NCI-H146 treated with DMSO at 0.1 percent for 48 hours (cell line): ENCODE measurements at regions not wholly inside any gene's neighbourhood (a gene's known extent, or its start where the extent isn't known, plus 50 kb on each side); places are given as distances from the start of the nearest gene placed in this dataset.

Experiments
- DNase-seq: peaks from one replicate; lab custom pipeline; 2025; ENCODE audit not compliant: unreplicated experiment; lab: John Stamatoyannopoulos, UW

- peak; percentile 73 for DNase-seq
Observed at GRCh38 chr5:125700380-125700861, 722.8 kb upstream of the GRAMD2B start.

DNA sequence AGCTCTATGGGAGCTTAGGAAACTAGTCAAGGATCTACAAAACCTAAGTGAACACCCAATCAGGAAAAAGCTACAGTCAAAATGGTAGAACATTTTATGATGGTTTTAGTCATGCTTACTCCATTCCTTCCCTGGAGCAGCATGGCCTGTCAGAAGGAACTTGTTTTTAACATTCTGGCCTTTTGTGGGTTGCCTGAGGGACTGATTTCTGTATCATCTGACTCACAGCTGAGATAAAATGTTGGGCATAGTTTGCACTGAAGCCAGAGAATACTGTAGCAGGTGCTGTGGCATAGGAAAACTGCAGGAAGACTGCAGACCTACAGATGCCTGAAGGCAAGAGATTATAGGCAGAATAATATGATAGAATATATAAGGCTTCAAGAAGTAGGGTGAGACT, 719.6 kb upstream of the GRAMD2B start:
- no peak for DNase-seq

DNA sequence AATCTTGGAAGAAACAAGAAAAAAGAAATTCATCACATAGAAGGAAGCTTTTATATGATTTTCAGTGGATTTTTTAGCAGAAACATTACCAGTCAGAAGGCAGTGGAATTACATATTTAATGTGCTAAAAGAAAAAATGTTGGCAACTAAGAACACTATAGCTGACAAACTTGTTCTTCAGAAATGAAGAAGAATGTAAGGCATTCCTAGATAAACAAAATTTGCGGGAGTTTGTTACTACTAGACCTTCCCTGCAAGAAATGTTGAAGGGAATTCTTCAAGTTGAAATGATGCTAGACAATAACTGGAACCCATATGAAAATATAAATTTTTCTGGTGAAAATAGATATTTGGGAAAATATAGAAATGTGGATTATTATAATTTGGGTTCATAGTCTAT, 718.3 kb upstream of the GRAMD2B start:
- DNase-seq, result no peak

DNA sequence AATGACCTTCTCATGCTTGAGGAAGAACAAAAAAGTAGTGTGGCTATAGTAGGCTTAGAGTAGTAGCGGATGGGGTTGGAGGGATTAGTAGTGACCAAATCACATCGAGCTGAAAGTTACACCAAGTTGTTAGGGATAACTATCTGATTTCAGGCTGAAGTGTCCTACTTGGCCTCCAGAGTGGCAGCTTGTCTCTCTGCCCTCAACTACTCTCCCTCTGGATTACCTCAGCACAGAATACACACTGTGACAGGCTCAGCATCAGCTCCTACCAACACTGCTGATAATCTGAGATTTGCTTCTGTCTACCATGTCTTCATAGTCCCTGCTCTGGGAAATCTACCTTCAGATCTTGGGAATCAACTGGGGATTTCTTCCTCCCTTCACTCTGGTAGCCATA, 714.6 kb upstream of the GRAMD2B start:
- no peak for DNase-seq

GRCh38 chr5:125710745-125711144, 712.5 kb upstream of the GRAMD2B start:
- no peak for DNase-seq

DNA sequence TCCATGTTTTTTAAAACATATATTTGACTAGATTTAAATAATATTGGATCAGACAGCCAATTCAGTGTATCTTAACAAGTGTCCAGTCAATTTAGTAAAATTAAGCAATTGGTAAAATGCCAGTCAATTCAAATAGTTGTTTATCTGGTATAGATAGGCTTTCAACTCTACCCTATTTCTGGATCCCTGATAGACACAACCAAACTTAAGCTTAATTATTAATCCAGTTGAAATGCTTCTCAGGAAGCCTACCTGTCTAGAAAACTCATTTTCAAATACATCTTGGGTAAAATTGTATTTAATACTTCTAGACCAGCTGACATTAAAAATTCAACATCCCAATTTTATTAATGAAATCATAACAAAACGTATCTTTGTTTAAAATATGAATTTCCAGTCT, 710.8 kb upstream of the GRAMD2B start:
- no peak for DNase-seq

DNA sequence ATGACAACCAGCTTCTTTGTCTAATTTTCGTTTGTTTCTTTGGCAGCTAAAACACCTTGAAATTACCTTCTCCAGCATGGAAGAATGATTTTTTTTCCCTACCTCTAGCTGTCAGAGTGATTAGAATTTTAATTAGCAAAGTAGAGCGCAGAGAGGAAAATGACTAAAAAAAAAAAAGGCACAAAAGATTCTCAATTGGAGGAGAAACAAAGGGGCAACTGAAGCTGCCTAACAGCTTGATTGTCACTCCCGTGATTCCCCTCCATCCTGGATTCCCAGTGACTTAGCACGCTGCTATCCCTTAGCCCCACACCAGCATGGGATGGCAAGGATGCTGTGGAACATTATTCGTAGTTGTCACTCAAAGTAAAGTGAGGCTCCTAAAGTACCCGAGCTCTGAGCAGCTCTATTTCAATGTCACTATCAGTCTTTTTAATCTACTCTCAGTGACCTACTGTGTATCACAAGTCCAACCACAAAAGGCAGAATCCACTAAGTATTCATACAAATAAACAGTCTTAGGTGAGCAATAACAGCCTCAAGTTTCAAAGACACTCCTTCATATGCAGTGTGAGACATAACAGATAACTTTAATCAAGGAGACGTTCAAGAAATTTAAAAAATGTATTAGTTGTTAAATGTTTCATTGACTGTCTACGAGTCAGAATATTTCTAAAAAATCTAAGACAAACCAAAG, 710.0 kb upstream of the GRAMD2B start:
- no peak for DNase-seq

GRCh38 chr5:125715216-125715615, 708.0 kb upstream of the GRAMD2B start:
- DNase-seq, result peak; percentile 74

DNA sequence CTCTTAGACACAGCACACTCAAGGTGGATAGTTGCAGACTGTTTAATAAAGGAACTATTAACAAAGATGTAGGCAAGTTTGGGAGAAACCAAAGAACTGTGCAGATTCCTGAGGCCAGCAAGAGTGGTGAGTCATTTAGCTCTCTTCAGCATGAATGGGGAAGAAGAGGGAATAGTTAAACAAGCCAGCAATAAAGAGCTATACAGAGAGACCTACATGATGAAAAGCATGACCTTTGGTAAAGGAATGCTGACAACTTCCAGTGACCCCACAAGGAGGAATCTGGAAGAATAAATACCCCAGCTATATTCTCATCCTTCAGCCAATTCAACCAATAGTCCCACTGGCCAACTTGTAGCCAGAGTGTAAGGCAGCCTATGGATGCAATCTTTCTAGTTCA, 706.0 kb upstream of the GRAMD2B start:
- DNase-seq, result no peak

DNA sequence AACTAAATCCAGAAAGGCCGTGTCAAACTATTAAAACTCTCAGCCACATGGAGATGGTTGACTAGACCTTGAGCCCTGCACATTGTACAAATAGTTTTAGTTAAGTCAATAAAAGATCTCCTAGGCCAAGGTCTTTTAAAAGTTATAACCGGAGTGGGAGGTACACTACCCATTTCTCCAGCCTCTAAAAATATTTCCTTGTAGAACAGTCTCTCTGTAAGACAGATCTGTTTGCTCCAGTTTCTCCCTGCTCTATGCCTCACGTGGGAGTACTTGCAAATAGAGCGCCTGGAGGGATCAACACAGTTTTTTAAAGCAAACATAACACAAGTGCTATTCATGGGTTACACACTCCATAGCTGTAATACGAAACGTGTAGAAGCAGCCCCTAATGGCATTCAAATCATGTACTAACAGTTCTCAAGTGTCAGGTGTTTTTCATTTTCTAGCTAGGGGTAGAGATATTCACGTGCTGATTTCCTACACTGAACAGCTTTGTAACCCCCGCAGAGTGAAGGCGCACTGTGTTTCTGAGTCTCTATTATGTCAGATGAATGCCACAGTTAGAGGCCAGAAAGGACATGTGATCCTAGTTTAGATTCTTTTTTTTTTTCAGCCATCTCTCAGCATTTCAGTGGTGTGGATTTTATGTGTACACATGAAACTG, 703.4 kb upstream of the GRAMD2B start:
- DNase-seq, result peak; percentile 96

- DNase-seq, result peak; percentile 86
Observed at GRCh38 chr5:125720348-125720685, 702.9 kb upstream of the GRAMD2B start.

- DNase-seq, result no peak
Observed at GRCh38 chr5:125720721-125721120, 702.5 kb upstream of the GRAMD2B start.

GRCh38 chr5:125722550-125722949, 700.7 kb upstream of the GRAMD2B start:
- no peak for DNase-seq

GRCh38 chr5:125725691-125726090, 697.5 kb upstream of the GRAMD2B start:
- no peak for DNase-seq

DNA sequence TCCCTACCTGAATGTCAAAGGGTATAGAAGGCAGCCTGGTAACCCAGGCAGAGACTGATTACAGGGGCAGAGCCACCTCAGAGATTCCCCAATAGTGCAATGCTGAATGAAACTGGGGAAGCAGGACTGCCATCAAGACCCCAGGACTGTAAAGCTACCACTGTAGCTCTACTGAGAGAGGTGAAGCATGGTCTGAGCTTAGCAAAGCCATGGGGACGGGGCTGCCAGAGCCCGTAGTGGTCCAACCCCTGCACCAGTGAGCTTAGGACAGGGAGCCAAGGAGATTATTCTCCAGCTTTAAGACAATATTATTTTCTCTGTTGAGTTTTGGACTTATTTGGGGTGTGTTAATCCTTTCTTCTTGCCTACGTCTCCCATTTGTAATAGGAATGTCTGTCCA, 679.3 kb upstream of the GRAMD2B start:
- no peak for DNase-seq

- no peak for DNase-seq
Observed at GRCh38 chr5:125746917-125747316, 676.3 kb upstream of the GRAMD2B start.

GRCh38 chr5:125750147-125750860, 672.9 kb upstream of the GRAMD2B start:
- DNase-seq, result no peak

DNA sequence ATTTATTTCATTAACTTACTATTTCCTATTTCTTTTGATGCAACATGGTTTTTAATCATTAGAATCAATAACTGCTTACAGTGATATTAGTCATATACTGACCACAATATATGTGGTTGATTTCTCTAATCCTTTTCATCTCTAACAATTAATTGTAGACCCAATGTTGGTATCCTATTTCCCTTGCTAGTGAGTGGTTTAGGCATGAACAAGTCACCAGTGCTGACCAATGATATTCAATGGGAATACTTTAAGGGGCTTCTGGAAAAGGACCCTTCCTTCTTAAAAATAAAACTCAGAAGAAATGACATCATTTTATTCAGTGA, 672.4 kb upstream of the GRAMD2B start:
- DNase-seq, result no peak

GRCh38 chr5:125756456-125756855, 666.8 kb upstream of the GRAMD2B start:
- DNase-seq, result no peak

- DNase-seq, result no peak
Observed at GRCh38 chr5:125766706-125767105, 656.5 kb upstream of the GRAMD2B start.

DNA sequence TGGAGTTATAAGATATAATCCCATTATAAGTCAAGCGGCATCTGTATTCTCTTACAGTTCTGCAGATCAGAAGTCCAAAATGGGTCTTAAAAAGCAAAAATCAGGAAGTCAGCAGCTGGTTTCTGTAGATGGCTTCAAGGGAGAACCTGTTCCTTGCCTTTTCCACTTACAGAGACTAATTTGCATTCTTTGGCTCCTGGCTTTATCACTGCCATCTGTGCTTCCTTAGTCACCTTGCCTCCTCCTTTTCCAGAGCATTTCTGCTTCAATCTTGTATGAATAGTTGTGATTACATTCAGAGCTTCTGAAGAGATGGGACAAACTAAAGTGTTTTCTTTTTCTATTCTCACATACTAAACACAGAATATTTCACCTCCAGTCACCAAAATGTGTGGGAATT, 647.3 kb upstream of the GRAMD2B start:
- DNase-seq, result no peak

GRCh38 chr5:125776656-125777139, 646.5 kb upstream of the GRAMD2B start:
- DNase-seq, result no peak
